ENCODE measurements at regions not wholly inside any gene's neighbourhood (a gene's known extent, or its start where the extent isn't known, plus 50 kb on each side); places are given as distances from the start of the nearest gene placed in this dataset.

GRCh38 chr7:96561892-96562291 is 147.8 kb downstream of the SEM1 start:
- TF ChIP-seq POLR2A (IDR thresholded peaks at IDR 0.05), result no peak
- TF ChIP-seq CTCF (IDR thresholded peaks at IDR 0.05), result no peak

All from Peyer's patch (tissue), 4 donors.